Spleen (tissue), 7 donors: ENCODE measurements at regions not wholly inside any gene's neighbourhood (a gene's known extent, or its start where the extent isn't known, plus 50 kb on each side); places are given as distances from the start of the nearest gene placed in this dataset.

Source experiments
- CTCF ChIP-seq, 11 experiments: fragments of 200-600 bp in 7 of 11; fragments of 450-650 bp in 4 of 11; sonication (generic) in 4 of 11; IDR thresholded peaks in 8 of 11; conservative IDR thresholded peaks in 3 of 11; 1 replicate in 7 of 11; 2 replicates in 4 of 11; pipeline versions ENCODE4 v1.4.0 to v1.8.0; 2016 to 2021; ENCODE audit warnings: antibody characterized with exemption in 11 of 11, inconsistent platforms in 4 of 11, mild to moderate bottlenecking in 1 of 11
- POLR2A ChIP-seq, 3 donors: fragments of 450-650 bp; IDR thresholded peaks; one replicate each; pipeline ENCODE4 v1.5.1; 2017; ENCODE audit warnings: antibody characterized with exemption in 3 of 3, mild to moderate bottlenecking in 1 of 3
- POLR2AphosphoS5 ChIP-seq, 3 donors: sonication (generic); formaldehyde crosslinking; IDR thresholded peaks; one replicate each; pipeline ENCODE4 v1.5.1; 2017; ENCODE audit warnings: antibody characterized with exemption in 3 of 3
- donor health status: DM: no; HTN: no; CAD: no; lungs with moderate emphysema.
- donor health status: DM: no; HTN: no; CAD: no.
- donor health status: DM: no; HTN: no; CAD: no.

GRCh38 chr11:29249713-29250112, 767.1 kb downstream of the KCNA4 start:
- no peak for TF ChIP-seq CTCF (IDR thresholded peaks at IDR 0.05 in 8 of 11, conservative IDR thresholded peaks at IDR 0.05 in 3 of 11)
- TF ChIP-seq POLR2AphosphoS5 (IDR thresholded peaks at IDR 0.05): no peak
- no peak for TF ChIP-seq POLR2A (IDR thresholded peaks at IDR 0.05)
